GM12872 (cell line): ENCODE measurements at regions not wholly inside any gene's neighbourhood (a gene's known extent, or its start where the extent isn't known, plus 50 kb on each side); places are given as distances from the start of the nearest gene placed in this dataset.

Experiments
- CTCF ChIP-seq: IDR thresholded peaks from 3 replicates; pipeline ENCODE4 v1.5.1; 2011; ENCODE audit warnings: low read depth, mild to moderate bottlenecking, low read length, moderate library complexity; ENCODE audit not compliant: insufficient read depth

GRCh38 chr2:83837823-83838222, 621.3 kb downstream of the SUCLG1 start:
- TF ChIP-seq CTCF = no peak

- peak; percentile 10; the same call in 1 of the 3 replicates for TF ChIP-seq CTCF
These were observed 631.5 kb downstream of the SUCLG1 start for GRCh38 chr2:83827618-83828017.

GRCh38 chr2:83826577-83826976, 632.5 kb downstream of the SUCLG1 start:
- no peak for TF ChIP-seq CTCF

GRCh38 chr2:83823229-83823628, 635.9 kb downstream of the SUCLG1 start:
- no peak for TF ChIP-seq CTCF

GRCh38 chr2:83817511-83817910, 641.6 kb downstream of the SUCLG1 start:
- peak; percentile 19; the same call in 1 of the 3 replicates for TF ChIP-seq CTCF

- TF ChIP-seq CTCF = no peak
These were observed 650.2 kb downstream of the SUCLG1 start for GRCh38 chr2:83808878-83809277.

GRCh38 chr2:83802604-83803003, 656.5 kb downstream of the SUCLG1 start:
- TF ChIP-seq CTCF = no peak

GRCh38 chr2:83795777-83796176, 663.3 kb downstream of the SUCLG1 start:
- TF ChIP-seq CTCF = no peak
